HG03025 (cell line): ENCODE measurements at regions not wholly inside any gene's neighbourhood (a gene's known extent, or its start where the extent isn't known, plus 50 kb on each side); places are given as distances from the start of the nearest gene placed in this dataset.

Experiments
- ATAC-seq: cut with Tn5 transposase; IDR thresholded peaks from one replicate; pipeline ENCODE4 v1.9.1; 2021; ENCODE audit warnings: mild to moderate bottlenecking, moderate library complexity; ENCODE audit not compliant: unreplicated experiment, low FRiP score

GRCh38 chr14:38527502-38527878, 271.6 kb upstream of the CLEC14A start:
- no peak for ATAC-seq

GRCh38 chr14:38526826-38527501, 271.1 kb upstream of the CLEC14A start:
- no peak for ATAC-seq

GRCh38 chr14:38524636-38525509, 269.0 kb upstream of the CLEC14A start:
- ATAC-seq, result no peak

GRCh38 chr14:38522724-38523123, 266.8 kb upstream of the CLEC14A start:
- ATAC-seq, result no peak

GRCh38 chr14:38521591-38521990, 265.7 kb upstream of the CLEC14A start:
- ATAC-seq, result no peak

- no peak for ATAC-seq
Measured at GRCh38 chr14:38517426-38517825, 261.5 kb upstream of the CLEC14A start.

GRCh38 chr14:38512236-38512635, 256.3 kb upstream of the CLEC14A start:
- ATAC-seq, result no peak

- no peak for ATAC-seq
Measured at GRCh38 chr14:38507299-38507698, 251.4 kb upstream of the CLEC14A start.

GRCh38 chr14:38505973-38506249, 250.0 kb upstream of the CLEC14A start:
- ATAC-seq, result no peak

- ATAC-seq, result no peak
Measured at GRCh38 chr14:38505221-38505972, 249.5 kb upstream of the CLEC14A start.

- ATAC-seq, result no peak
Measured at GRCh38 chr14:38504175-38504574, 248.3 kb upstream of the CLEC14A start.

GRCh38 chr14:38502239-38502638, 246.3 kb upstream of the CLEC14A start:
- no peak for ATAC-seq

GRCh38 chr14:38500125-38500524, 244.2 kb upstream of the CLEC14A start:
- ATAC-seq, result no peak

GRCh38 chr14:38496092-38496491, 240.2 kb upstream of the CLEC14A start:
- ATAC-seq, result no peak

GRCh38 chr14:38490273-38490672, 234.4 kb upstream of the CLEC14A start:
- no peak for ATAC-seq

- no peak for ATAC-seq
Measured at GRCh38 chr14:38485026-38485425, 229.1 kb upstream of the CLEC14A start.

- no peak for ATAC-seq
Measured at GRCh38 chr14:38481952-38482678, 226.2 kb upstream of the CLEC14A start.

GRCh38 chr14:38469156-38469555, 213.3 kb upstream of the CLEC14A start:
- ATAC-seq, result no peak

- no peak for ATAC-seq
Measured at GRCh38 chr14:38442208-38442607, 186.3 kb upstream of the CLEC14A start.

GRCh38 chr14:38432186-38432585, 176.3 kb upstream of the CLEC14A start:
- no peak for ATAC-seq

- no peak for ATAC-seq
Measured at GRCh38 chr14:38431156-38431555, 175.3 kb upstream of the CLEC14A start.
